Neural progenitor cell (in vitro differentiated cells): ENCODE measurements at regions not wholly inside any gene's neighbourhood (a gene's known extent, or its start where the extent isn't known, plus 50 kb on each side); places are given as distances from the start of the nearest gene placed in this dataset.
"Not testable (repeated sequence)": the region's sequence is repeated elsewhere in the genome, so short reads cannot be mapped to it uniquely, and the experiment has no call there.

ENCODE experiments used
- DNase-seq: peaks from one replicate; pipeline ENCODE4 v3.0.0-alpha.2; 2016; ENCODE audit warnings: low spot score
- H2AFZ ChIP-seq: fragments of 200-600 bp; sonication (generic); replicated peaks from 2 replicates; pipeline ENCODE4 v1.6.1; 2016; ENCODE audit warnings: antibody characterized with exemption
- H3F3A ChIP-seq: fragments of 200-600 bp; sonication (generic); 2 replicates; pipeline ENCODE4 v1.6.1; 2016; ENCODE audit warnings: antibody characterized with exemption, low read depth
- H3K27ac ChIP-seq: fragments of 200-600 bp; sonication (generic); 2 replicates; pipeline ENCODE4 v1.5.1; 2016; ENCODE audit warnings: mild to moderate bottlenecking
- H3K27me3 ChIP-seq: fragments of 200-600 bp; sonication (generic); 2 replicates; pipeline ENCODE4 v1.6.1; 2016; ENCODE audit warnings: mild to moderate bottlenecking, moderate library complexity
- H3K36me3 ChIP-seq: fragments of 200-600 bp; sonication (generic); 2 replicates; pipeline ENCODE4 v1.5.1; 2016
- H3K4me1 ChIP-seq: fragments of 200-600 bp; sonication (generic); 2 replicates; pipeline ENCODE4 v1.6.1; 2016; ENCODE audit warnings: mixed run types
- H3K4me2 ChIP-seq: fragments of 200-600 bp; sonication (generic); 2 replicates; pipeline ENCODE4 v1.6.1; 2016
- H3K4me3 ChIP-seq: fragments of 200-600 bp; sonication (generic); 2 replicates; pipeline ENCODE4 v1.5.1; 2016
- H3K79me2 ChIP-seq: fragments of 200-600 bp; sonication (generic); 2 replicates; pipeline ENCODE4 v1.6.1; 2016; ENCODE audit warnings: low read depth
- H3K9ac ChIP-seq: fragments of 200-600 bp; sonication (generic); 2 replicates; pipeline ENCODE4 v1.6.1; 2016
- H3K9me3 ChIP-seq: fragments of 200-600 bp; sonication (generic); 2 replicates; pipeline ENCODE4 v1.5.1; 2016; ENCODE audit warnings: low read depth
- H4K20me1 ChIP-seq: fragments of 200-600 bp; sonication (generic); 2 replicates; pipeline ENCODE4 v1.6.1; 2016; ENCODE audit warnings: low read depth
- H3K27ac Mint-ChIP-seq: 3 replicates; pipeline ENCODE4 v1.8.0; 2021; ENCODE audit warnings: mixed read lengths
- H3K27me3 Mint-ChIP-seq: 2 replicates; pipeline ENCODE4 v1.8.0; 2022; ENCODE audit warnings: low read depth, mild to moderate bottlenecking, inconsistent platforms, moderate library complexity, mixed read lengths; ENCODE audit not compliant: insufficient read depth
- H3K36me3 Mint-ChIP-seq: 3 replicates; pipeline ENCODE4 v1.8.0; 2021; ENCODE audit warnings: mixed read lengths
- H3K4me1 Mint-ChIP-seq: 3 replicates; pipeline ENCODE4 v1.8.0; 2021; ENCODE audit warnings: mixed read lengths
- H3K4me3 Mint-ChIP-seq: 3 replicates; pipeline ENCODE4 v1.8.0; 2021; ENCODE audit warnings: mild to moderate bottlenecking, moderate library complexity, mixed read lengths
- H3K9me3 Mint-ChIP-seq: 3 replicates; pipeline ENCODE4 v1.8.0; 2020; ENCODE audit warnings: mixed read lengths
- EZH2 ChIP-seq: fragments of 200-600 bp; sonication (generic); IDR thresholded peaks from 2 replicates; pipeline ENCODE4 v1.6.1; 2017; ENCODE audit warnings: antibody characterized with exemption, mild to moderate bottlenecking, moderate library complexity
- EZH2phosphoT487 ChIP-seq: fragments of 200-600 bp; sonication (generic); IDR thresholded peaks from 2 replicates; pipeline ENCODE4 v1.6.1; 2017; ENCODE audit warnings: antibody characterized with exemption
- TF ChIP-seq, protein P1 (sequence below): fragments of 200-600 bp; sonication (generic); IDR thresholded peaks from 2 replicates; pipeline ENCODE4 v1.5.1; 2017; ENCODE audit warnings: antibody characterized with exemption, mild to moderate bottlenecking

- no peak overlapping the region for H3K27ac Mint-ChIP-seq
- Histone ChIP-seq H3K9me3 (no peaks in the 10 kb centered on the region), H3K9ac (no peak overlapping the region), H3K4me3 (no peak overlapping the region), H3F3A (no peaks in the 10 kb centered on the region), H2AFZ (no peak overlapping the region), H4K20me1 (no peaks in the 10 kb centered on the region), H3K27me3 (no peaks in the 10 kb centered on the region), H3K4me2 (no peak overlapping the region), H3K27ac (no peak overlapping the region), H3K79me2 (no peaks in the 10 kb centered on the region), H3K36me3 (no peaks in the 10 kb centered on the region), H3K4me1 (no peaks in the 10 kb centered on the region)
- H3K4me3 Mint-ChIP-seq, result no peak overlapping the region
- H3K36me3 Mint-ChIP-seq, result no peaks in the 10 kb centered on the region
- TF ChIP-seq EZH2phosphoT487, result no peak
- no peak for TF ChIP-seq EZH2
- TF ChIP-seq, protein P1, sequence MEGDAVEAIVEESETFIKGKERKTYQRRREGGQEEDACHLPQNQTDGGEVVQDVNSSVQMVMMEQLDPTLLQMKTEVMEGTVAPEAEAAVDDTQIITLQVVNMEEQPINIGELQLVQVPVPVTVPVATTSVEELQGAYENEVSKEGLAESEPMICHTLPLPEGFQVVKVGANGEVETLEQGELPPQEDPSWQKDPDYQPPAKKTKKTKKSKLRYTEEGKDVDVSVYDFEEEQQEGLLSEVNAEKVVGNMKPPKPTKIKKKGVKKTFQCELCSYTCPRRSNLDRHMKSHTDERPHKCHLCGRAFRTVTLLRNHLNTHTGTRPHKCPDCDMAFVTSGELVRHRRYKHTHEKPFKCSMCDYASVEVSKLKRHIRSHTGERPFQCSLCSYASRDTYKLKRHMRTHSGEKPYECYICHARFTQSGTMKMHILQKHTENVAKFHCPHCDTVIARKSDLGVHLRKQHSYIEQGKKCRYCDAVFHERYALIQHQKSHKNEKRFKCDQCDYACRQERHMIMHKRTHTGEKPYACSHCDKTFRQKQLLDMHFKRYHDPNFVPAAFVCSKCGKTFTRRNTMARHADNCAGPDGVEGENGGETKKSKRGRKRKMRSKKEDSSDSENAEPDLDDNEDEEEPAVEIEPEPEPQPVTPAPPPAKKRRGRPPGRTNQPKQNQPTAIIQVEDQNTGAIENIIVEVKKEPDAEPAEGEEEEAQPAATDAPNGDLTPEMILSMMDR, result no peak
- DNase-seq, result no peak
- peaks cover 2% of the 10 kb centered on the region for H3K27me3 Mint-ChIP-seq
- no peaks in the 10 kb centered on the region for H3K4me1 Mint-ChIP-seq
- H3K9me3 Mint-ChIP-seq, result no peaks in the 10 kb centered on the region
Observed at GRCh38 chr15:79615754-79616153, 183.6 kb downstream of the MINAR1 start.

- Mint-ChIP-seq H3K36me3 (no peaks in the 10 kb centered on the region), H3K9me3 (no peaks in the 10 kb centered on the region), H3K4me3 (no peak overlapping the region), H3K4me1 (no peaks in the 10 kb centered on the region), H3K27ac (no peak overlapping the region), H3K27me3 (peaks cover 2% of the 10 kb centered on the region)
- TF ChIP-seq, protein P1, result no peak
- no peak for TF ChIP-seq EZH2phosphoT487
- no peak for TF ChIP-seq EZH2
- H3K79me2 ChIP-seq, result no peaks in the 10 kb centered on the region
- no peaks in the 10 kb centered on the region for H3K36me3 ChIP-seq
- H3K4me1 ChIP-seq, result no peaks in the 10 kb centered on the region
- no peak overlapping the region for H3K4me2 ChIP-seq
- no peaks in the 10 kb centered on the region for H3F3A ChIP-seq
- H3K27ac ChIP-seq, result no peak overlapping the region
- H3K4me3 ChIP-seq, result no peak overlapping the region
- no peak overlapping the region for H2AFZ ChIP-seq
- DNase-seq, result no peak
- H3K9me3 ChIP-seq, result no peaks in the 10 kb centered on the region
- H3K27me3 ChIP-seq, result no peaks in the 10 kb centered on the region
- H3K9ac ChIP-seq, result no peak overlapping the region
- H4K20me1 ChIP-seq, result no peaks in the 10 kb centered on the region
Observed at GRCh38 chr15:79617071-79617470, 184.9 kb downstream of the MINAR1 start.

DNA sequence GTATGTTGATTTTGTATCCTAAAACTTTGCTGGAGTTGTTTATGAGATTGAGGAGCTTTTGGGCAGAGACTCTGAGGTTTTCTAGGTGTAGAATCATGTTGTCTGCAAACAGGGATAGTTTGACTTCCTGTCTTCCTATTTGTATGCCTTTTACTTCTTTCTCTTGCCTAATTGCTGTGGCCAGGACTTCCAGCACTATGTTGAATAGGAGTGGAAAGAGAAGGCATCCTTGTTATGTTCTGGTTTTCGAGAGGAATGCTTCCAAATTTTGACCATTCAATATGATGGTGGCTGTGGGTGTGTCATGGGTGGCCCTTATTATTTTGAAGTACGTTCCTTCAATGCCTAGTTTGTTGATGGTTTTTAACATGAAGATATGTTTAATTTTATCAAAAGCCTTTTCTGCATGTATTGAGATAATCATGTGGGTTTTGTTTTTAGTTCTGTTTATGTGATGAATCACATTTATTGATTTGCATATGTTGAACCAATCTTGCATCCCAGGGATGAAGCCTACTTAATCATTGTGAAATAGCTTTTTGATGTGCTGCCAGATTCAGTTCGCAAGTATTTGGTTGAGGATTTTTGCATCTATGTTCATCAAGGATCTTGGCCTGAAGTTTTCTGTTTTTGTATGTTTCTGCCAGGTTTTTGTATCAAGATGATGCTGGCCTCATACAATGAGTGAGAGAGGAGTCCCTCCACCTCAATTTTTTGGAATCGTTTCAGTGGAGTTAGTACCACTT is 188.1 kb downstream of the MINAR1 start:
- TF ChIP-seq EZH2phosphoT487 (no peak), EZH2 (no peak)
- TF ChIP-seq, protein P1, result no peak
- DNase-seq, result no peak
- Mint-ChIP-seq H3K9me3 (no peaks in the 10 kb centered on the region), H3K4me3 (no peak overlapping the region), H3K36me3 (no peaks in the 10 kb centered on the region), H3K27me3 (peaks cover 2% of the 10 kb centered on the region), H3K4me1 (no peaks in the 10 kb centered on the region), H3K27ac (no peak overlapping the region)
- Histone ChIP-seq H3K9ac (no peak overlapping the region), H3F3A (no peaks in the 10 kb centered on the region), H3K4me2 (no peak overlapping the region), H3K9me3 (no peaks in the 10 kb centered on the region), H3K27me3 (no peaks in the 10 kb centered on the region), H4K20me1 (no peaks in the 10 kb centered on the region), H3K27ac (no peak overlapping the region), H3K79me2 (no peaks in the 10 kb centered on the region), H2AFZ (no peak overlapping the region), H3K4me1 (no peaks in the 10 kb centered on the region), H3K36me3 (no peaks in the 10 kb centered on the region), H3K4me3 (no peak overlapping the region)

GRCh38 chr15:79621805-79622204 is 189.7 kb downstream of the MINAR1 start:
- not testable (repeated sequence) for DNase-seq, H3F3A ChIP-seq, H3K79me2 ChIP-seq, H3K4me2 ChIP-seq, H3K4me3 Mint-ChIP-seq, H3K9me3 Mint-ChIP-seq, H3K27ac Mint-ChIP-seq, H3K27me3 ChIP-seq, H3K27ac ChIP-seq, H3K36me3 Mint-ChIP-seq, H3K36me3 ChIP-seq, H3K9ac ChIP-seq, H3K9me3 ChIP-seq, H3K4me1 Mint-ChIP-seq, H3K4me3 ChIP-seq, H2AFZ ChIP-seq, H3K4me1 ChIP-seq, H4K20me1 ChIP-seq, H3K27me3 Mint-ChIP-seq
